Subcutaneous abdominal adipose tissue (tissue), 5 donors: ENCODE measurements at regions not wholly inside any gene's neighbourhood (a gene's known extent, or its start where the extent isn't known, plus 50 kb on each side); places are given as distances from the start of the nearest gene placed in this dataset.

Experiments used
- H3K27ac ChIP-seq: one replicate; pipeline ENCODE4 v1.7.0; 2013; ENCODE audit warnings: low read depth, mild to moderate bottlenecking, inconsistent platforms, low read length, moderate library complexity
- H3K27me3 ChIP-seq, 5 donors: one replicate each; pipeline ENCODE4 v1.7.0; 2013; ENCODE audit warnings: low read length in 5 of 5, inconsistent platforms in 1 of 5; ENCODE audit not compliant: control insufficient read depth in 5 of 5, insufficient read depth in 4 of 5
- H3K36me3 ChIP-seq, 5 donors: one replicate each; pipeline ENCODE4 v1.7.0; 2013; ENCODE audit warnings: low read length in 5 of 5; ENCODE audit not compliant: control insufficient read depth in 5 of 5, insufficient read depth in 5 of 5
- H3K4me1 ChIP-seq, 5 donors: one replicate each; pipeline ENCODE4 v1.7.0; 2013; ENCODE audit warnings: low read length in 5 of 5, mild to moderate bottlenecking in 3 of 5, moderate library complexity in 1 of 5; ENCODE audit not compliant: control insufficient read depth in 5 of 5, insufficient read depth in 5 of 5
- H3K4me3 ChIP-seq, 5 donors: one replicate each; pipeline ENCODE4 v1.7.0; 2013; ENCODE audit warnings: low read length in 5 of 5, low read depth in 1 of 5
- H3K9ac ChIP-seq, 5 donors: one replicate each; pipeline ENCODE4 v1.7.0; 2013; ENCODE audit warnings: low read length in 5 of 5, mild to moderate bottlenecking in 4 of 5, moderate library complexity in 3 of 5
- H3K9me3 ChIP-seq, 5 donors: one replicate each; pipeline ENCODE4 v1.7.0; 2013; ENCODE audit warnings: low read length in 5 of 5; ENCODE audit not compliant: control insufficient read depth in 5 of 5
- donor health status: healthy.
- donor health status: healthy.
- donor health status: healthy.
- donor health status: healthy.
- donor health status: healthy.

GRCh38 chr4:1561286-1561990 is 122.7 kb downstream of the FAM53A start:
- Histone ChIP-seq H3K27ac (no peak overlapping the region), H3K4me3 (no peak overlapping the region), H3K9me3 (no peaks in the 10 kb centered on the region), H3K4me1 (no peaks in the 10 kb centered on the region), H3K27me3 (peaks cover 54 to 85% (median 74%) of the 10 kb centered on the region in 5 donors), H3K36me3 (no peaks in the 10 kb centered on the region), H3K9ac (no peak overlapping the region)

DNA sequence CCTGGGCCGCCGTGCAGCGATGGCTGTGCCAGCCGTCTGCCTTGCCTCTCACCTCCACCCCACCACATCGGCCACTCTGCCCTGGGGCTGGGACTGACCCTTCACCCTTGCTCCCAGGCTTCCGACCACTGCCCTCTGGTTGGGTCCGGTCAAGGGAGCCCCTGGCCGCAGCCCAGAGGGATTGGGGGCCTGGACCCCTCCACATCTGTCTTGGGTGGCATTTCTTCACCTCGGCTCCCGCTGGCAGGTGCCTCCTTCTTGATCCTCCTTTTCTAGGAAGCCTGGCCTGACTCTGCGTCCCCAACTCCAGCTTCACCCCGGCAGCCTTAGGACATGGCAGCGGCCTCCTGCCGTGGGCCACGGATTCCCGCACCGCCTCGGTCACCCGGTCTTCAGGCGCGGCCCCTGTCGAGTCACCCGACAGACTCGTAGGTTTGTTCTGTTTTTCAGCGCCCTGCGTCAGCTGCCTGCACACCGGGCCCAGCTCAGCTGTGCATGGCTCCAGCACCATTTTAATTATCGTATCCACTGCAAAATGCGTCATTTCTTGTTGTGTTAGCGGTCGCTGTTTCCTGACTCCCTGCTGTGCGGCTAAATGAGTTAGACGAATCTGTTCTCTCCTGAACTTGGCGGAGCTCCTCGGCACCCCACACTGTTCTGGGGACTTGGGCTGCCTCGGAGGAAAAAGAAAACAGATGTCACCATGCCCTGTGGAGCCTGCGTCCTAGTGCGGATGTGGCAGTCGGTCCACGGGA is 124.0 kb downstream of the FAM53A start:
- Histone ChIP-seq H3K27ac (no peak overlapping the region), H3K9me3 (no peaks in the 10 kb centered on the region), H3K4me1 (no peaks in the 10 kb centered on the region), H3K4me3 (no peak overlapping the region), H3K36me3 (no peaks in the 10 kb centered on the region), H3K9ac (no peak overlapping the region), H3K27me3 (peaks cover 48 to 85% (median 71%) of the 10 kb centered on the region in 5 donors)

DNA sequence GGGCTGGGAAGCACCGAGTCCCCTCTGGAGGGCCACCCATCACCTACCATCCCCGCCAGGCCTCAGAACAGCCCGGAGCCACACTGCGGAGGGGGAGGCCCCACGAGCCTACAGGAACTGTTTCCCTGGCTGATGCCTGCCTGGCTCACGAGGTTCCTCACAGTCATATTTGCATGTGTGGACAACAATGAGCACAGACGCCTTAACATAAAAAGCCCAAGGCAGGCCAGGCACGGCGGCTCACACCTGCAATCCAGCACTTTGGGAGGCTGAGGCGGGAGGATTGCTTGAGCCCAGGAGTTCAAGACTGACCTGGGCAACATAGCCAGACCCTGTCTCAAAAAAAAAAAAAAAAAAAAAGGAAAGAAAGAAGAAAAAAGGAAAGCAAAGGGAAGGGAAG is 125.9 kb downstream of the FAM53A start:
- Histone ChIP-seq H3K9me3 (no peaks in the 10 kb centered on the region), H3K9ac (no peak overlapping the region), H3K36me3 (no peaks in the 10 kb centered on the region), H3K27me3 (peaks cover 38 to 73% (median 63%) of the 10 kb centered on the region in 5 donors), H3K4me1 (no peaks in the 10 kb centered on the region), H3K4me3 (no peak overlapping the region), H3K27ac (no peak overlapping the region)

DNA sequence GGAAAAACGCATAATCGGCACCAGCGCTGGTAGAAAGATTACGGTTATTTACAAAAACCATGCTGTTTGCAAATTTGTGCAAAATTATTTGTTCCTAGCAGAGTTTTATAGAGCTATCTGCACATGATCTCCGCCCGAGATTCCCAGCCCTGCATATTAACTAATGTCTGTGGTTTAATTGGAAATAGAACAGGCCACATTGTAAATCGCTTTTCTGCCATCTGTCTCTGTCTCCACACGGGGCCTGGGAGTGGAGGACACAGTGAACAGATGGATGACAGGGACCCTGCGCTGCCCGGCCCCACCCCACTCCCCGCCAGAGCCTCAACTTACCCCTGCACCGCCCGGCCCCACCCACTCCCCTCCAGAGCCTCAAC is 126.9 kb downstream of the FAM53A start:
- Histone ChIP-seq H3K4me1 (no peaks in the 10 kb centered on the region), H3K4me3 (no peak overlapping the region), H3K27me3 (peaks cover 29 to 66% (median 53%) of the 10 kb centered on the region in 5 donors), H3K36me3 (no peaks in the 10 kb centered on the region), H3K27ac (no peak overlapping the region), H3K9me3 (no peaks in the 10 kb centered on the region), H3K9ac (no peak overlapping the region)

DNA sequence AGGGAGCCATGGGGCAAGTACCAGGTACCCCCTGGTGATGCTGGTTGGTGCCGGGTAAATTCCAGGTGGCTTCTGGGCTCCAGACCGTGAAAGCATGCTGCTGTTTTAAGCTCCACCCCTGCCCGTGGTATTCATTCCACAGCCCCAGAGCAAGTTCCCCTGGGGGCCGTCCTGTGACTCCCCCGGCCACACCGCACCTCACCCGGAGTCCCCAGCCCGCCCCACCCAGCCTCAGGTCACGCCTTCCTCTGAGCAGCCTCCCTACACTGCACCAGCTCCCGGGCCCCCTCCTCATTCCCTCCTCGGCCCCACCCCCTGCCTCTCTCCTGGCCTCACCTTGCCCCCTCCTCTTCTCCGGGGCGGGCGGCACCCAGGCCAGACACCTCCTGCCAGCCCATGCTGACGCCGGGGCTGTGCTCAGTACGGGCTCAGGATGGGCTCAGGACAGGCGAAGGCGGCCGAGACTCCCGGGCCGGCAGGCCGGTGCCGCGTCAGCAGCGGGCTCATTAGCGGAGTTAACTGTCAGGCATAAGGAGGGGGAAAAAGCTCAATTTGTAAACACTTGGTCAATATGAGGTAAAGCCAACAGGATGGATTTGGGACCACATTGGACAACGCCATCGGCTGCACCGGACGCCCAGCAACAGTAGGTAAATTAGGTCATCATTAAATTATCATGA is 127.4 kb downstream of the FAM53A start:
- Histone ChIP-seq H3K9ac (no peak overlapping the region), H3K4me3 (no peak overlapping the region), H3K27me3 (peaks cover 26 to 66% (median 49%) of the 10 kb centered on the region in 5 donors)

GRCh38 chr4:1554876-1555265 is 129.2 kb downstream of the FAM53A start:
- Histone ChIP-seq H3K4me3 (no peak overlapping the region), H3K9ac (no peak overlapping the region), H3K27me3 (peaks cover 12 to 57% (median 32%) of the 10 kb centered on the region in 5 donors), H3K27ac (no peak overlapping the region), H3K9me3 (no peaks in the 10 kb centered on the region), H3K4me1 (peaks cover 0 to 5% (median 0%) of the 10 kb centered on the region in 5 donors), H3K36me3 (no peaks in the 10 kb centered on the region)

More for the DNA sequence above, 127.4 kb downstream of the FAM53A start:
- Histone ChIP-seq H3K27ac (no peak overlapping the region), H3K4me1 (no peaks in the 10 kb centered on the region), H3K36me3 (no peaks in the 10 kb centered on the region), H3K9me3 (no peaks in the 10 kb centered on the region)

DNA sequence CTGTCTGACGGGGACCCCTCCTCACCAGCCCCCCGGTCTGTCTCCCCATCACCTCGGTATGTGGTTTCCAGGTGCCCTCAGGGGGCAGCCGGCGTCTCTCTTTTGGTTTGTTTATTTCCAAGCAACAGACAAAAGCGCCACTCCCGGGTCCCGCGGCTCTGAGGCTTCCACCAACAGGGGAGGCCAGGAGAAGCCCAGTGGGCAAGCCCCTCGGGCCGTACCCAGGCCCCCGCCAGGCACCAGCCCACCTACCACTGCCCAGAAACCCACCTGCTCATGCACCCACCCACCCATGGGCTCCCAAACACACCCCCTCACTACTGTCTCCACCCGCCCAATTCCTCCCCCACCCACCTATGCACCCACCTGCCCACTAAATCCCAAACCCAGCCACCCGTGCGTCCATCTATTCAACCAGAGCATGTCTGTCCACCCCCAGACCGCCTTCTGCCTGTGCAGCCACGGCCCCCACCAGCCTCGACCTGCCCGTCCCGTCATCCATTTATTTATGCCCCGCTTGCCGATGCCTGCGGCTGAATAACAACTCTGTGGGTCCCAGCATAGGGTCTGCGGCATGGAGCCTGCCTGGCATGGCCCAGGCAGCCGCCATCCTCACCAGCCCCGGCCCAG is 129.8 kb downstream of the FAM53A start:
- H3K4me1 ChIP-seq, result peaks cover 0 to 10% (median 3%) of the 10 kb centered on the region in 5 donors
- H3K4me3 ChIP-seq, result no peak overlapping the region

DNA sequence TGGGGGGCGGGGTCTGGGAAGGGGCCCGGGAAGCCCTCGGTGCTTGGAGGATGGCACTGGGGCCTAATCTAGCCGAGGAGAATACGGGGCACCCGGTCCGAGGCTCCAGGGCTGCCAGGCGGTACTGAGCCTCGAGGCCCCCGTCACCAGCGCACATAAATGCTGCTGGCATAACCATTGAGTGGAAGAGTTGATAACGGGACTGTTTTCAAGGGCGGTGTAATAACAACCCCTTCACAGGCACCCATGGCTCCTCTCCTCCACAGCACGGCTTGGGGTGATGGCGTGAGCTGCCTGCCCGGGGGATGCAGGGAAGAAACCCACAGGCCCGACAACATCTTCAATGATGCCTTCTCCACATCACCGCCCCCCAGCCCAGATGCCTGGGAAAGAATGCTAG is 130.7 kb downstream of the FAM53A start:
- no peak overlapping the region for H3K27ac ChIP-seq
- no peaks in the 10 kb centered on the region for H3K36me3 ChIP-seq
- no peaks in the 10 kb centered on the region for H3K9me3 ChIP-seq
- peaks cover 9 to 45% (median 26%) of the 10 kb centered on the region in 5 donors for H3K27me3 ChIP-seq
- no peak overlapping the region for H3K4me3 ChIP-seq
- peaks cover 0 to 19% (median 11%) of the 10 kb centered on the region in 5 donors for H3K4me1 ChIP-seq
- H3K9ac ChIP-seq, result no peak overlapping the region

More for the DNA sequence above, 129.8 kb downstream of the FAM53A start:
- H3K27ac ChIP-seq, result no peak overlapping the region
- no peaks in the 10 kb centered on the region for H3K36me3 ChIP-seq
- H3K27me3 ChIP-seq, result peaks cover 9 to 52% (median 28%) of the 10 kb centered on the region in 5 donors
- H3K9ac ChIP-seq, result no peak overlapping the region
- H3K9me3 ChIP-seq, result no peaks in the 10 kb centered on the region

DNA sequence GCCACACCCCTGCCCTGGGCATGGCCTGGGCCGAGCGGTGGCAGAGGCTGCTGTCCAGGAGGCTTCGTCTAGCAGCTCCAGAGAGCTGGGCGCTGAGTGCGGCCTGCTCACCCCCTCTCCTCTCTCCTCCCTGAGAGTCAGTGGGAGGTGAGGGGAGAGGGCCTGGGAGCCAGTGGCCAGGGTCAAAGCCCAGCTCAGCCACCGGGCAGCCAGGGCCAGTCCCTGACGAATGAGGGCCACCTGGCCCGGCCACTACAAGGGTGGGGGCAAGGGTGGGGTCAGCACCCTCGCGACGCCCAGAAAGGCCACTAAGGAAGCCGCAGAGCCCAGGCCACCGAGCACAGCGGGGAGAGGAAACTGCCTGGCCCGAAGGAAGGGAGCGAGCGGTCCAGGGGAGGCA is 131.7 kb downstream of the FAM53A start:
- no peak overlapping the region for H3K4me3 ChIP-seq
- peaks cover 0 to 22% (median 15%) of the 10 kb centered on the region in 5 donors for H3K4me1 ChIP-seq
- peaks cover 4 to 42% (median 21%) of the 10 kb centered on the region in 5 donors for H3K27me3 ChIP-seq
- H3K9me3 ChIP-seq, result no peaks in the 10 kb centered on the region
- H3K36me3 ChIP-seq, result no peaks in the 10 kb centered on the region
- H3K27ac ChIP-seq, result no peak overlapping the region
- H3K9ac ChIP-seq, result no peak overlapping the region
